Panc1 (cell line): ENCODE measurements at regions not wholly inside any gene's neighbourhood (a gene's known extent, or its start where the extent isn't known, plus 50 kb on each side); places are given as distances from the start of the nearest gene placed in this dataset.

Experiments
- POLR2AphosphoS5 ChIP-seq: IDR thresholded peaks from 2 replicates; pipeline ENCODE4 v1.6.1; 2012; ENCODE audit warnings: mild to moderate bottlenecking, low read depth, low read length, moderate library complexity
- SIN3A ChIP-seq: IDR thresholded peaks from 2 replicates; pipeline ENCODE4 v1.6.1; 2012; ENCODE audit warnings: low read depth, mild to moderate bottlenecking, low read length, moderate library complexity, borderline replicate concordance; ENCODE audit not compliant: insufficient read depth
- TCF7L2 ChIP-seq: IDR thresholded peaks from 2 replicates; pipeline ENCODE4 v1.6.1; 2011; ENCODE audit warnings: mild to moderate bottlenecking, low read depth, low read length, inconsistent platforms
- TF ChIP-seq, protein P1 (sequence below): fragments of 450-650 bp; IDR thresholded peaks from 2 replicates; pipeline ENCODE4 v1.5.1; 2017; ENCODE audit warnings: mild to moderate bottlenecking
- TF ChIP-seq, protein P2 (sequence below), 2 experiments: IDR thresholded peaks; 2 replicates each; pipeline ENCODE4 v1.6.1; 2011 to 2012; ENCODE audit warnings: low read depth in 2 of 2, control low read depth in 1 of 2, low read length in 1 of 2, mild to moderate bottlenecking in 1 of 2, moderate library complexity in 1 of 2; ENCODE audit not compliant: insufficient read depth in 1 of 2

DNA sequence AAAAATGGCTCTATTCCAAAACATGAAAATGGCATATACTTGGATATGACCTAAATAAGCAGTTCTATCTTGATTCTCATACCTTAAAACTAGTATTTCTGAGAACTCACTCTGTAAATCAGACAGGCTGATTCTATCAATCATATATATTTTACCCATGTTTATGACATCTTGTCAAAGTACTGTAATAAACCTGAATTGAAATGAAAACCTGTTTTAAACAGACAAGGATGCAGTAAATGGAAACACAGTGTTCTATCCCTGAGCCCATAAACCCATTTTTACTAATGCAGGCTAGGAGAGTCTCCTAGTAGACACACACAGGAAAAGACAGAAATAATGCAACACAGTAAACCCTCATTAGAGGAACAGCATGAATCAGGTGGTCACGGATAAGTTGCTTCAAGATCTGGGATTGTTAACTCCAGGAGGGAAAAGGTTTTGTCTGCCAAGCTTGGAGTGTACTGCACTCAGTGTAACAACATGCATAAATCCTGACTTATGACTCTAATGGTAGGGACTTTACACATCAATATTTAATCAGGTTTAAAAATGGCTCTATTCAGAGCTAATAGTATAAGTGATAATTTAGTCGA, 93.6 kb upstream of the CPNE8 start:
- TF ChIP-seq, protein P1, sequence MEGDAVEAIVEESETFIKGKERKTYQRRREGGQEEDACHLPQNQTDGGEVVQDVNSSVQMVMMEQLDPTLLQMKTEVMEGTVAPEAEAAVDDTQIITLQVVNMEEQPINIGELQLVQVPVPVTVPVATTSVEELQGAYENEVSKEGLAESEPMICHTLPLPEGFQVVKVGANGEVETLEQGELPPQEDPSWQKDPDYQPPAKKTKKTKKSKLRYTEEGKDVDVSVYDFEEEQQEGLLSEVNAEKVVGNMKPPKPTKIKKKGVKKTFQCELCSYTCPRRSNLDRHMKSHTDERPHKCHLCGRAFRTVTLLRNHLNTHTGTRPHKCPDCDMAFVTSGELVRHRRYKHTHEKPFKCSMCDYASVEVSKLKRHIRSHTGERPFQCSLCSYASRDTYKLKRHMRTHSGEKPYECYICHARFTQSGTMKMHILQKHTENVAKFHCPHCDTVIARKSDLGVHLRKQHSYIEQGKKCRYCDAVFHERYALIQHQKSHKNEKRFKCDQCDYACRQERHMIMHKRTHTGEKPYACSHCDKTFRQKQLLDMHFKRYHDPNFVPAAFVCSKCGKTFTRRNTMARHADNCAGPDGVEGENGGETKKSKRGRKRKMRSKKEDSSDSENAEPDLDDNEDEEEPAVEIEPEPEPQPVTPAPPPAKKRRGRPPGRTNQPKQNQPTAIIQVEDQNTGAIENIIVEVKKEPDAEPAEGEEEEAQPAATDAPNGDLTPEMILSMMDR, result no peak
- no peak for TF ChIP-seq SIN3A
- no peak for TF ChIP-seq POLR2AphosphoS5
- TF ChIP-seq, protein P2, sequence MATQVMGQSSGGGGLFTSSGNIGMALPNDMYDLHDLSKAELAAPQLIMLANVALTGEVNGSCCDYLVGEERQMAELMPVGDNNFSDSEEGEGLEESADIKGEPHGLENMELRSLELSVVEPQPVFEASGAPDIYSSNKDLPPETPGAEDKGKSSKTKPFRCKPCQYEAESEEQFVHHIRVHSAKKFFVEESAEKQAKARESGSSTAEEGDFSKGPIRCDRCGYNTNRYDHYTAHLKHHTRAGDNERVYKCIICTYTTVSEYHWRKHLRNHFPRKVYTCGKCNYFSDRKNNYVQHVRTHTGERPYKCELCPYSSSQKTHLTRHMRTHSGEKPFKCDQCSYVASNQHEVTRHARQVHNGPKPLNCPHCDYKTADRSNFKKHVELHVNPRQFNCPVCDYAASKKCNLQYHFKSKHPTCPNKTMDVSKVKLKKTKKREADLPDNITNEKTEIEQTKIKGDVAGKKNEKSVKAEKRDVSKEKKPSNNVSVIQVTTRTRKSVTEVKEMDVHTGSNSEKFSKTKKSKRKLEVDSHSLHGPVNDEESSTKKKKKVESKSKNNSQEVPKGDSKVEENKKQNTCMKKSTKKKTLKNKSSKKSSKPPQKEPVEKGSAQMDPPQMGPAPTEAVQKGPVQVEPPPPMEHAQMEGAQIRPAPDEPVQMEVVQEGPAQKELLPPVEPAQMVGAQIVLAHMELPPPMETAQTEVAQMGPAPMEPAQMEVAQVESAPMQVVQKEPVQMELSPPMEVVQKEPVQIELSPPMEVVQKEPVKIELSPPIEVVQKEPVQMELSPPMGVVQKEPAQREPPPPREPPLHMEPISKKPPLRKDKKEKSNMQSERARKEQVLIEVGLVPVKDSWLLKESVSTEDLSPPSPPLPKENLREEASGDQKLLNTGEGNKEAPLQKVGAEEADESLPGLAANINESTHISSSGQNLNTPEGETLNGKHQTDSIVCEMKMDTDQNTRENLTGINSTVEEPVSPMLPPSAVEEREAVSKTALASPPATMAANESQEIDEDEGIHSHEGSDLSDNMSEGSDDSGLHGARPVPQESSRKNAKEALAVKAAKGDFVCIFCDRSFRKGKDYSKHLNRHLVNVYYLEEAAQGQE (IDR thresholded peaks at IDR 0.05; ENCODE audit: insufficient read depth in 1 of 2, low read depth in 2 of 2, low read length in 1 of 2), result no peak
- TF ChIP-seq TCF7L2, result no peak
